ENCODE measurements at regions not wholly inside any gene's neighbourhood (a gene's known extent, or its start where the extent isn't known, plus 50 kb on each side); places are given as distances from the start of the nearest gene placed in this dataset.

DNA sequence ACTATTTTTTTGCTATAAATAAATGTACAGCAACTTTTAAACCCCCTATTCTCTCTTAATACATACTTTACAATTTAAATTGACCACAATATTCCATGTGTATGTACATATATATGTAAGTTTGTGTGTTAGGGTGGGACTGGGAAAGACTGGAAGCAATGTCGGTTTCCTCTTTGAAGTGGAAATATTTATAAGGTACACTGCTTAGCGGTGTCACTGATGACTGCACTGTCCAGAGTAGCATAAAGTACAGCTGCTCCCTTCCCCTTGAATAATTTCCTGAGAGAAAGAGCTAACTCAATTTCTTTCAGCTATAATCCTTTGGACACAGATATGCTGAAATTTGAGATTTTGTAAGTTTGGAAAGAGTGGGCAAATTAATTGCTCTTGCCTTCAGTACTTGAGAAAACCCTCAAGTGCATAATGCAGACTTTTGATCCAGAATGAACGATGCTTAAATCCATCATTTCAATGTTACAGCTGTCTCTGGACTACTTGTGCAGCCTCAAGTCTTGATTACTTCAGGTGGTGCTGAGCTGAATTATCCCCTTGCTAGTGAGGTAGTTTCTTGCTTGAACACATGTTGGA, 267.0 kb upstream of the CFAP20DC start:
- Histone ChIP-seq H3K27me3 (ENCODE audit: insufficient read depth, low read depth, low read length) (no peaks in the 10 kb centered on the region), H3K27ac (ENCODE audit: low read length) (no peak overlapping the region), H3K79me2 (replicated peaks; ENCODE audit: insufficient read depth, low read length) (no peaks in the 10 kb centered on the region), H3F3A (ENCODE audit: insufficient read depth, low read length, poor library complexity, severe bottlenecking) (no peaks in the 10 kb centered on the region), H3K9me2 (ENCODE audit: insufficient read depth, low read length) (no peaks in the 10 kb centered on the region), H3K9me3 (ENCODE audit: low read length) (no peaks in the 10 kb centered on the region), H3K4me3 (ENCODE audit: low read length) (no peak overlapping the region), H3K9ac (ENCODE audit: low read length) (no peak overlapping the region), H3K36me3 (ENCODE audit: insufficient read depth, low read length) (no peaks in the 10 kb centered on the region), H2AFZ (ENCODE audit: low read depth, low read length) (no peak overlapping the region), H3K4me2 (ENCODE audit: low read length) (no peak overlapping the region), H4K20me1 (ENCODE audit: insufficient read depth) (no peaks in the 10 kb centered on the region)
- TF ChIP-seq TAF1 (IDR thresholded peaks at IDR 0.05; ENCODE audit: low read depth) (no peak), EZH2 (IDR thresholded peaks at IDR 0.05; ENCODE audit: borderline replicate concordance, insufficient read depth, low read length, poor library complexity, severe bottlenecking) (no peak), MXI1 (conservative IDR thresholded peaks at IDR 0.05; ENCODE audit: poor library complexity, severe bottlenecking) (no peak), POLR2AphosphoS5 (IDR thresholded peaks at IDR 0.05) (no peak), SMC3 (conservative IDR thresholded peaks at IDR 0.05; ENCODE audit: poor library complexity) (no peak), RAD21 (conservative IDR thresholded peaks at IDR 0.05) (no peak), EP300 (conservative IDR thresholded peaks at IDR 0.05; ENCODE audit: poor library complexity, severe bottlenecking) (no peak)
- TF ChIP-seq, protein P1, sequence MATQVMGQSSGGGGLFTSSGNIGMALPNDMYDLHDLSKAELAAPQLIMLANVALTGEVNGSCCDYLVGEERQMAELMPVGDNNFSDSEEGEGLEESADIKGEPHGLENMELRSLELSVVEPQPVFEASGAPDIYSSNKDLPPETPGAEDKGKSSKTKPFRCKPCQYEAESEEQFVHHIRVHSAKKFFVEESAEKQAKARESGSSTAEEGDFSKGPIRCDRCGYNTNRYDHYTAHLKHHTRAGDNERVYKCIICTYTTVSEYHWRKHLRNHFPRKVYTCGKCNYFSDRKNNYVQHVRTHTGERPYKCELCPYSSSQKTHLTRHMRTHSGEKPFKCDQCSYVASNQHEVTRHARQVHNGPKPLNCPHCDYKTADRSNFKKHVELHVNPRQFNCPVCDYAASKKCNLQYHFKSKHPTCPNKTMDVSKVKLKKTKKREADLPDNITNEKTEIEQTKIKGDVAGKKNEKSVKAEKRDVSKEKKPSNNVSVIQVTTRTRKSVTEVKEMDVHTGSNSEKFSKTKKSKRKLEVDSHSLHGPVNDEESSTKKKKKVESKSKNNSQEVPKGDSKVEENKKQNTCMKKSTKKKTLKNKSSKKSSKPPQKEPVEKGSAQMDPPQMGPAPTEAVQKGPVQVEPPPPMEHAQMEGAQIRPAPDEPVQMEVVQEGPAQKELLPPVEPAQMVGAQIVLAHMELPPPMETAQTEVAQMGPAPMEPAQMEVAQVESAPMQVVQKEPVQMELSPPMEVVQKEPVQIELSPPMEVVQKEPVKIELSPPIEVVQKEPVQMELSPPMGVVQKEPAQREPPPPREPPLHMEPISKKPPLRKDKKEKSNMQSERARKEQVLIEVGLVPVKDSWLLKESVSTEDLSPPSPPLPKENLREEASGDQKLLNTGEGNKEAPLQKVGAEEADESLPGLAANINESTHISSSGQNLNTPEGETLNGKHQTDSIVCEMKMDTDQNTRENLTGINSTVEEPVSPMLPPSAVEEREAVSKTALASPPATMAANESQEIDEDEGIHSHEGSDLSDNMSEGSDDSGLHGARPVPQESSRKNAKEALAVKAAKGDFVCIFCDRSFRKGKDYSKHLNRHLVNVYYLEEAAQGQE (IDR thresholded peaks at IDR 0.05; ENCODE audit: borderline replicate concordance), result no peak
- TF ChIP-seq, protein P2, sequence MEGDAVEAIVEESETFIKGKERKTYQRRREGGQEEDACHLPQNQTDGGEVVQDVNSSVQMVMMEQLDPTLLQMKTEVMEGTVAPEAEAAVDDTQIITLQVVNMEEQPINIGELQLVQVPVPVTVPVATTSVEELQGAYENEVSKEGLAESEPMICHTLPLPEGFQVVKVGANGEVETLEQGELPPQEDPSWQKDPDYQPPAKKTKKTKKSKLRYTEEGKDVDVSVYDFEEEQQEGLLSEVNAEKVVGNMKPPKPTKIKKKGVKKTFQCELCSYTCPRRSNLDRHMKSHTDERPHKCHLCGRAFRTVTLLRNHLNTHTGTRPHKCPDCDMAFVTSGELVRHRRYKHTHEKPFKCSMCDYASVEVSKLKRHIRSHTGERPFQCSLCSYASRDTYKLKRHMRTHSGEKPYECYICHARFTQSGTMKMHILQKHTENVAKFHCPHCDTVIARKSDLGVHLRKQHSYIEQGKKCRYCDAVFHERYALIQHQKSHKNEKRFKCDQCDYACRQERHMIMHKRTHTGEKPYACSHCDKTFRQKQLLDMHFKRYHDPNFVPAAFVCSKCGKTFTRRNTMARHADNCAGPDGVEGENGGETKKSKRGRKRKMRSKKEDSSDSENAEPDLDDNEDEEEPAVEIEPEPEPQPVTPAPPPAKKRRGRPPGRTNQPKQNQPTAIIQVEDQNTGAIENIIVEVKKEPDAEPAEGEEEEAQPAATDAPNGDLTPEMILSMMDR (IDR thresholded peaks at IDR 0.05; ENCODE audit: poor library complexity, severe bottlenecking), result no peak

DNA sequence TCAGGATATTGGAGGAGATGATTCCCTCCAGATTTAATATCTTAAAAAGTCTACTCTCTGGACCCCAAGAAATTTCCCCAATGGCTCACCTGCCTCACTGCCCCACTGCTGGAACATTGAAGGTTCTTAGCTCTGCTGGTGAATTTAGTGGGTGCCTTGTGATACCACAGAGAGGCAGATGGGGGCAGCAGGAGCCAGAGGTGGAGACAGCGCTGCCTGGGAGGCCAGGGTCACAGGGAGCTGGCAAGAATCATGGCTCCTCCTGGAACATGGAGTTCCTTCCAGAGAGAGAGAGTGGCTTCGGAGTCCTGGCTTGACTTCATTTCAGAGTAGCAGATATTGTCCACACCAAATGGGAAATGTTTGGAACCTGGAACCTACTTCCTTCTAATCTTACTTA, 263.5 kb upstream of the CFAP20DC start:
- Histone ChIP-seq H3K4me3 (ENCODE audit: low read length) (no peak overlapping the region), H3K27ac (ENCODE audit: low read length) (no peak overlapping the region), H3K4me2 (ENCODE audit: low read length) (no peak overlapping the region), H4K20me1 (ENCODE audit: insufficient read depth) (no peaks in the 10 kb centered on the region), H2AFZ (ENCODE audit: low read depth, low read length) (no peak overlapping the region), H3K9me2 (ENCODE audit: insufficient read depth, low read length) (no peaks in the 10 kb centered on the region), H3K79me2 (replicated peaks; ENCODE audit: insufficient read depth, low read length) (no peaks in the 10 kb centered on the region), H3K9ac (ENCODE audit: low read length) (no peak overlapping the region), H3K9me3 (ENCODE audit: low read length) (no peaks in the 10 kb centered on the region), H3F3A (ENCODE audit: insufficient read depth, low read length, poor library complexity, severe bottlenecking) (no peaks in the 10 kb centered on the region), H3K27me3 (ENCODE audit: insufficient read depth, low read depth, low read length) (no peaks in the 10 kb centered on the region), H3K36me3 (ENCODE audit: insufficient read depth, low read length) (no peaks in the 10 kb centered on the region)
- TF ChIP-seq POLR2AphosphoS5 (IDR thresholded peaks at IDR 0.05), result no peak
- peak; percentile 32 for TF ChIP-seq RAD21 (conservative IDR thresholded peaks at IDR 0.05)
- TF ChIP-seq EP300 (conservative IDR thresholded peaks at IDR 0.05; ENCODE audit: poor library complexity, severe bottlenecking), result no peak
- no peak for TF ChIP-seq EZH2 (IDR thresholded peaks at IDR 0.05; ENCODE audit: borderline replicate concordance, insufficient read depth, low read length, poor library complexity, severe bottlenecking)
- no peak for TF ChIP-seq TAF1 (IDR thresholded peaks at IDR 0.05; ENCODE audit: low read depth)
- TF ChIP-seq, protein P2 (IDR thresholded peaks at IDR 0.05; ENCODE audit: poor library complexity, severe bottlenecking), result no peak
- TF ChIP-seq MXI1 (conservative IDR thresholded peaks at IDR 0.05; ENCODE audit: poor library complexity, severe bottlenecking), result no peak
- TF ChIP-seq SMC3 (conservative IDR thresholded peaks at IDR 0.05; ENCODE audit: poor library complexity), result no peak

Measured in neural cell (in vitro differentiated cells).